Glomerular endothelial cell (primary cell): ENCODE measurements at regions not wholly inside any gene's neighbourhood (a gene's known extent, or its start where the extent isn't known, plus 50 kb on each side); places are given as distances from the start of the nearest gene placed in this dataset.

Source experiments
- DNase-seq: peaks from one replicate; pipeline ENCODE4 v3.0.0-alpha.2; 2011; ENCODE audit warnings: low read depth, low spot score; ENCODE audit errors: extremely low read depth

GRCh38 chr18:24530630-24531111, 70.2 kb downstream of the HRH4 start:
- peak; percentile 16 for DNase-seq

- DNase-seq, result no peak
These were observed 73.8 kb downstream of the HRH4 start for GRCh38 chr18:24534271-24534670.

- DNase-seq, result no peak
These were observed 74.3 kb downstream of the HRH4 start for GRCh38 chr18:24534737-24535136.

DNA sequence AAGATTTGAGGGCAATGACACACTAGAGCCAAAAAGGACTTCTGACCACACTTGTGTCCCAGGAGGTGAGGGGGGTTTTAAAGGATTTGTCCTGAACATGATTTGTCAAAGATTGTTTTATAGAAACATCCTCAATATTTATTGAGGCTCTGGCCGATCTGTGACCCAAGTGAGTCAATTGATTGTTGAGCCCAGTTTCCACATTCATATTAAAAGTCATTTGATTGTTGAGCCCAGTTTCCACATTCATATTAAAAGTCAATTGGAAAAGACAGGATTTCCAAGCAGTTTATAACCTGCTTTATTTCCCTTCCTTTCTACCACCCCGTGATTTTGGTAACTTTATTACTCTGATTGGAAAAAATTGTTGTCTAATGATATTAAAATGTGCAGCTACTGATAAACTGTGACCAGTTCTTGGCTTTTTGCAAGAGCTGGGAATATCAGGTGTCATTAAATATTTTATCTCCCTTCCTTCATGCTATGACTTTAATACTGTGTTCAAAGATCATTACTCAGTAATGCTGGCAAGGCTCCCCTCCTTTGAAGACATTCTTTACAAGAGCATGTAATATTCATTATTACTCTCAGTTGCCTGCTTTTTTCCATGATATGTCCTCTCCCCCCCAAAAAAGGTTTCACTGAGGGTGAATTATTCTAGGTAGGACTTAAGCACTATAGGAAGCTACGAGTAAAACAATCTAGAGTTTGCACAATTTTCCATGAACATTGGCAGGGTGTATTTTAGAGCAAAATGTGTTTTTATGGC, 75.3 kb downstream of the HRH4 start:
- no peak for DNase-seq

DNA sequence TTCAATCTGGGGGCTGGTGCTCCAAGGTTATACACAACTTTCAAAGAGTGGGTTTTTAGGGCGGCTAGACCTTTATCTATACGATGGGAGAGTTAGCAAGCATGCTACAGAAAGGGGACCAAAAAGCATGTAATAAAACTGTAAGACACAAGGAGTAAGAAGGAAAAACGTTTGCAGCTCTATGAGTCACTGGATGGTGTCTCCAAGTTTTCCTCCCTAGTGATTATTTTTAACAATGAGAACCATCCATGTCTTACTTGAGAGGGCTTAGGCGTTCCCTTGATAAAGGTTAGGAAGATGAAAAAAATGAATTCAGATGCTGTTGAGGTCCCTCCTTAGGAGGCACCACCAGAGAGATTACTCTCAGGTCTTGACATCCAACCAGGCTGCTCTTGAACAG, 75.9 kb downstream of the HRH4 start:
- no peak for DNase-seq

DNA sequence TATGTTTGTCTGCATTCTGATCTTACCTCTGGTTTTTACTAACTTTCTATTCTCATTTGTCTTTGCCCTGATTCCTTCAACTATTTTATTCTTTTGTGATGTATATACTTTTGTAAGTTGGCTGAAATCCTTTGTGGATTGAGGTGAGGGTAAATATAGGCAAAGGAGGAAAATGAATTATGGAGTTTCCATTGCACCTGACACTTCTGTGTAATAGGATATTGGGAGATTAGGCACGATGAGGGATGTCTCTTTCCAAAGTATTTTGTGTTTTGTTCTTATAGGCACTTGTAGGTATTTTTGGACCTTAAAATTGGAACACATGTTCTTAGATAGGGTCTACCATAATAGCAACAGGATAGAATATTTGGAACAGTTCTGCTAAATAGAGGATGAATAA, 76.4 kb downstream of the HRH4 start:
- DNase-seq, result no peak

DNA sequence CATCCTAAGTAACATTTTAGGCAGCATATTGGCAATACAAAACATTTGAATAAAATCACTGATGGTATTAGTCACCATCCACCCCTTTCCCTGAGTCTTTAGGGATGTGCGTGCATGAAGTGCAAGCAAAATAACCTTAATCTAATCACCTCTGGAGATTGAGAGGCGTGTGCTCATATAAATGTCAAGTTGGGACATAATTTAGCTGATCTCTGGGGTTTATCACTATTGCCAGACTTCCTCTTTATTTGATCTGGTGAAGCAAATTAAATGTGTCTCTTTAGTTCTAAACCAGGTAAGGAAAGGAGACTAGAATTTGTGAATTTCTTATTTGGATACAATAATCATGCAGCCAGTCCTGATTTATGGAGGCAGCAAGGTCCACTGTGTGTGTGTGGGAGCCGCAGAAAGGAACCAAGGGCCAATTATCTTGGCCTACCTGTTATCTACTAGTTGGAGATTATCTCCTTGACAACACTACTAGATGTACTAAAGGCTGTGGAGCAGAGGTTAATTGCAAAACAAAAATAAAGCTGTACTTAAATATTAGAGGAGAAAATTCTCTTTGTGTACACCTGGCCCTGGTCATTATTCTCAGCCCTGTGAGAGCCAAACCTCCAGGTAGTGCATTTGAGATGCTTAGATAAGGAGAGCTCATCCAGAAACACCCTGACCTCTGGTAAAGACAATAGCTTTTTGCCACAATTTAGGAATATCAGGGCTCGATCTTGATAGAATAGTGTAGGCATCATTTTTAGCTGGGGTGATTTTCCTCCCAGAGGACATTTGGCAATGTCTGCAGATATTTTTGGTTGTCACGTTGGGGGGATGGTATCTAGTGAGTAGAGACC, 78.2 kb downstream of the HRH4 start:
- no peak for DNase-seq

GRCh38 chr18:24539866-24540617, 79.6 kb downstream of the HRH4 start:
- no peak for DNase-seq

- DNase-seq, result no peak
These were observed 80.5 kb downstream of the HRH4 start for GRCh38 chr18:24540896-24541295.

DNA sequence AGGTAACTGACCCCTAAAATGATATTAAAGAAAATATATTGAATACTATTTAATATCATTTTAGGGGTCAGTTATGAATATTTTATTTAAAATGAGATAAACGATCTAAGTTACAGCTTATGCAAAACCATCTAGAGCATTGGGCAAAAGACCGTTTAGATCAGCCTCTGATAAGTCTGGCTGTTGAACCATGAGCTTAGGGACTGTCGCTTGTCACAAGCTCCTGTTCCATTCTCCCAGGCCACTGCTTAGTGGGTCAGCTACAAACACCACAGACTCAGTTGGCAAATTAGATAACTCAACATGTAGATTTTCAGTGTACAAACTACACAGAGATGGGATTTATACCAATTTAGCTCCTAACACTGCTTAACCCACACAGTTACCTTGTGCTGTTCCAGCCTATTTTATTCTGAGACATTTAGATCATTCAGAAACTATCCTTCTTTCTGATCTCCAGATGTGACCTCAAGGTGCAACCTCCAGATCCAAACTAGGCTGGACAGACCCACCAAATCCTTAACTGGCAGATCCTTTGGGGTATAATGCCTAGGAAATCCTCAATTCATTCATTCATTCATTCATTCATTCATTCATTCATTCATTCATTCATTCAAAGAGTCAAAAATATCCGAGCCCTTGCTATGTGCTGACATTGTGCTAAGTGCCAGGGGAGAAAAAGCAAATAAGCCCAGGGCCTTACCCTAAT, 82.8 kb downstream of the HRH4 start:
- DNase-seq, result no peak

DNA sequence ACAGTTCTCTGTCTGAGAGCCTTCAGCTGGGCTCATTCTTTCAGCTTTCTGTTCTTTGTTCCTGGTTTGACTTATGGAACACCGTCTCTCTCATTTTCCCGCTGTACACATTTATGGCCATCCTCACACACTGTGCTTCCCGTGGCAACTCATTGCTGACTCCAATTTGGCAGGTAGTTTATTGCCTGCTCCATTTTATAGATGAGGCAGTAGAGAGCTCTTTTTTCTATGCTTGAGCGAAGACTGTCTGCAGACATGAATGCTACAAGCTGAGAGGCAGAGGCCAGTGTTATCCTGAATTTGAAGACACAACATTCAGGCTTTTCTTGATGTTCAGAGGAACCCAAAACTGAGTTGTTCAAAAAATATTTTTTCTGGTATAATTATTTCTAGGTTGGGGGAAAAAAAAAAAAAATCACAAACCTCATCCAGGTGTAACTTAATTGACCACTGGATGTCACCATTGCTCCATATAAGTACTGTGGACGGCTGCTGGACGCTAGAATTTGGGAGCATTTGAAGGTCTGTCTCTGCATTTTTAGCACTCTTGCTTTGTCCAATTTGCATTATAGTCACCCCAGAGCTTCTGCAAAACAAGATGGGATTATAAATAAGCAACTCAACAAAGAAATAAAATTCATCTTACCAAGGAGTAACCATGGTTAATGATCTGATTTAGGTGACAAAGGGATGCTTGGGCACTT, 83.5 kb downstream of the HRH4 start:
- DNase-seq, result no peak

- DNase-seq, result no peak
These were observed 84.5 kb downstream of the HRH4 start for GRCh38 chr18:24544949-24545348.

- DNase-seq, result no peak
These were observed 85.2 kb downstream of the HRH4 start for GRCh38 chr18:24545651-24546050.

DNA sequence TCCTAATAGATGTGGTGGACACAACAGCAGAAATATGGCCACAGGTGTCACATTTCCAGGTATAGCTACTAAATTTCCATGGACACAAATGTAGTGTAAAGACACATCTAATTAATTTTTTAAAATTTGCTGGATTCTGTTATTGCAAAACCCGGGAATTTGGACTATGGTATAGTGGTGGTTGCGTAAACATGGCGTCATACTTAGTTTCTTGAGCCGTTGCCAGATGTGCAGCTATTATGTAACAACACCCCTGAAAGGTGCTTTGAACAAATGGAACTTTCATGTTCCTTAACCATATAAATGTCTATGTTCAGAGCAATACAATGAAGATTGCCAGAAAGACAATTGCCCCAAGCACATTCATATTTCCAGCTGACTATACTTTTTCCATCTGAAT, 85.9 kb downstream of the HRH4 start:
- DNase-seq, result no peak

DNA sequence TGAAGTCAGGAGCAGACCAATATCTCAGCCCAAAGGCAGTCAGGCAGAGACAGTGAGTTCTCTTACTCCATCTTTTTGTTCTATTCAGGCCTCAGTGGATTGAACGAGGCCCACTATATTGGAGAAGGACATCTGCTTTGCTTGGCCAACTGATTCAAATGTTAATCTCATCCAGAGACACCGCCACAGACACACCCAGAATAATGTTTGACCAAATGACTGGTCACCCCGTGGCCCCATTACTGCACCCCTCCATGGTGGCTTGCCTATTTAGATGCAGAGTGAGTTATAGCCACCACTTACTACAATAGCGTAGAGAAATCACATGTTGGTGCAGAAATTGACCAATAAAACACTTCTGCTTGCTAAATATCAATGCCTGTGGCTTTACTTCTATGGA, 88.1 kb downstream of the HRH4 start:
- no peak for DNase-seq

DNA sequence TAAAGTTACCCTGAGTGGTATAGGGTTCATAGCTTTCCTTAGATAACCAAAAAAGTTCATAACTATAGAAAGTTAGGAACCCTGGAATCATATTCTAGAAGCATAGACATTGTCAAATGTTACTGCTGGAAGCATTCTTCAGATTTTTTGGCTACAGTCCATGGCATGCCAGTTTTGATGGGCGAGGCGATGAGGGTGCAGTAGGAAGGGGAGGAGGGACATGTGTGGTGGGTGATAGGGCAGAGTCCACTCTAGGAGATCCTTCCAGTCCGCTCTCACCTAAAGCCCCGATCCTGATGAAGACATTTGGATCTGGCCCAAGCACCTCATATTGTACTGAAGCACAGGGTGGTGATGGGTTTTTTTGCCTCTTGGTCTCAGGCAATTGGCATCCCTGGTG, 91.8 kb downstream of the HRH4 start:
- no peak for DNase-seq

DNA sequence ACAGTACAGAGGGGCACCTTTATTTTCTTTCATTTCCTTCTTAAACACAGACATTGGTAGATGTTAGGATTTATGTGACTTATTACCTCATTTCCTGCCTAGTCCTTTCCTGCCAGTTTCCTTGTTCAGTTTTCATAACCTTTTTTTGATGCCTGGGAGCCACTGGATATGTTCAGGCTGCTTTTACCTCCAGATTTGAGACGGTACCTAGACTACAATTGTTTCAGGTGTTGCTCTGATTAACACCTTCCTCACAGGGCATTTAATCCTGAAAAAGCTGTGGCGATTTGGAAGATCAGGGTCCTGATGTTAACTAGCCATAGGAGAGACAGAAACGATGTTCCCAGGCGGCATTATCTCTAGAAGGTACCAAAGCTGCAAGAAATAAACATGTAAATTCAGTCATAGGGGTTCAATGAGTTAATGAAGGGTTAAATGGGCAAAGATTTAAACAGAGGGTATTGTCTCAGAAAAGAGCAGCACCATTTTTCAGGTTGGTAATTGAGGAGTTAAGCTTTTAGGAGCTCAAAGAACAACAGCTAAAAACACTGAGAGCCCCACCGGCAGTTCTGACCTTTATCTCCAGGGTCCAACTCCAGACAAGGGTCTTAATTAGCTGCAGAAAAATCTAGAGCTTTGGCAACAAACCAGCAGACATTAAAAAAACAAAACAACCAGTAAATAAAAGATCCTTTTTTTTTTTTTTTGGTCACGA, 93.3 kb downstream of the HRH4 start:
- DNase-seq, result no peak

- DNase-seq, result no peak
These were observed 98.0 kb downstream of the HRH4 start for GRCh38 chr18:24558403-24558802.

- DNase-seq, result no peak
These were observed 99.1 kb downstream of the HRH4 start for GRCh38 chr18:24559526-24559925.
